ENCODE measurements at regions not wholly inside any gene's neighbourhood (a gene's known extent, or its start where the extent isn't known, plus 50 kb on each side); places are given as distances from the start of the nearest gene placed in this dataset.
"Not testable (repeated sequence)": the region's sequence is repeated elsewhere in the genome, so short reads cannot be mapped to it uniquely, and the experiment has no call there.

- H3K9me3 ChIP-seq (ENCODE audit: control insufficient read depth, insufficient read depth, low read depth, low read length), result no peaks in the 10 kb centered on the region
- H3K27ac ChIP-seq (ENCODE audit: extremely low read depth, low read depth, low read length), result no peak overlapping the region
- no peaks in the 10 kb centered on the region for H3K36me3 ChIP-seq (ENCODE audit: control insufficient read depth in 2 of 2, insufficient read depth in 1 of 2, low read length in 2 of 2)
- no peaks in the 10 kb centered on the region for H3K4me1 ChIP-seq (ENCODE audit: control insufficient read depth, insufficient read depth, low read length)
- no peak overlapping the region for H3K4me3 ChIP-seq (ENCODE audit: low read depth, low read length)
- CTCF ChIA-PET, result no interaction called here
- TF ChIP-seq ZNF280C (tag by site-specific recombination; IDR thresholded peaks at IDR 0.05), result no peak
- no peak for TF ChIP-seq ZNF596 (tag by site-specific recombination; IDR thresholded peaks at IDR 0.05)
- TF ChIP-seq ZSCAN16 (tag by site-specific recombination; IDR thresholded peaks at IDR 0.05), result no peak
- TF ChIP-seq ZNF274 (IDR thresholded peaks at IDR 0.05; ENCODE audit: low read length), result no peak
- TF ChIP-seq ZNF274 (tag by site-specific recombination; IDR thresholded peaks at IDR 0.05; ENCODE audit: borderline replicate concordance), result no peak
- no peak for TF ChIP-seq ZNF548 (tag by site-specific recombination; IDR thresholded peaks at IDR 0.05)
- no peak for TF ChIP-seq SP3 (tag by site-specific recombination; IDR thresholded peaks at IDR 0.05)
- TF ChIP-seq ZNF10 (tag by site-specific recombination; IDR thresholded peaks at IDR 0.05), result no peak
- TF ChIP-seq ZFP3 (tag by site-specific recombination; IDR thresholded peaks at IDR 0.05; ENCODE audit: low read depth), result no peak
- no peak for TF ChIP-seq ZNF560 (tag by site-specific recombination; IDR thresholded peaks at IDR 0.05; ENCODE audit: borderline replicate concordance)
- no peak for TF ChIP-seq ZNF664 (tag by site-specific recombination; IDR thresholded peaks at IDR 0.05)
- no peak for TF ChIP-seq ZNF639 (tag by site-specific recombination; IDR thresholded peaks at IDR 0.05)
- TF ChIP-seq ZNF423 (tag by site-specific recombination; IDR thresholded peaks at IDR 0.05), result no peak
- no peak for TF ChIP-seq RBAK (tag by site-specific recombination; IDR thresholded peaks at IDR 0.05)
- TF ChIP-seq ZSCAN30 (tag by site-specific recombination; IDR thresholded peaks at IDR 0.05), result no peak
- POLR2A ChIA-PET, result no interaction called here
Observed at GRCh38 chr16:79380995-79381602, 219.4 kb downstream of the MAF start.

- Histone ChIP-seq H3K36me3 (ENCODE audit: control insufficient read depth in 2 of 2, insufficient read depth in 1 of 2, low read length in 2 of 2) (no peaks in the 10 kb centered on the region), H3K27ac (ENCODE audit: extremely low read depth, low read depth, low read length) (no peak overlapping the region), H3K4me1 (ENCODE audit: control insufficient read depth, insufficient read depth, low read length) (no peaks in the 10 kb centered on the region), H3K4me3 (ENCODE audit: low read depth, low read length) (no peak overlapping the region), H3K9me3 (ENCODE audit: control insufficient read depth, insufficient read depth, low read depth, low read length) (no peaks in the 10 kb centered on the region)
- ChIA-PET POLR2A (no interaction called here), CTCF (no interaction called here)
- TF ChIP-seq ZBTB17 (tag by site-specific recombination; IDR thresholded peaks at IDR 0.05), result peak; percentile 42
- TF ChIP-seq, protein P1, sequence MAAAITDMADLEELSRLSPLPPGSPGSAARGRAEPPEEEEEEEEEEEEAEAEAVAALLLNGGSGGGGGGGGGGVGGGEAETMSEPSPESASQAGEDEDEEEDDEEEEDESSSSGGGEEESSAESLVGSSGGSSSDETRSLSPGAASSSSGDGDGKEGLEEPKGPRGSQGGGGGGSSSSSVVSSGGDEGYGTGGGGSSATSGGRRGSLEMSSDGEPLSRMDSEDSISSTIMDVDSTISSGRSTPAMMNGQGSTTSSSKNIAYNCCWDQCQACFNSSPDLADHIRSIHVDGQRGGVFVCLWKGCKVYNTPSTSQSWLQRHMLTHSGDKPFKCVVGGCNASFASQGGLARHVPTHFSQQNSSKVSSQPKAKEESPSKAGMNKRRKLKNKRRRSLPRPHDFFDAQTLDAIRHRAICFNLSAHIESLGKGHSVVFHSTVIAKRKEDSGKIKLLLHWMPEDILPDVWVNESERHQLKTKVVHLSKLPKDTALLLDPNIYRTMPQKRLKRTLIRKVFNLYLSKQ (tag by site-specific recombination; IDR thresholded peaks at IDR 0.05; ENCODE audit: borderline replicate concordance), result no peak
Observed at GRCh38 chr16:79379095-79379494, 221.4 kb downstream of the MAF start.

DNA sequence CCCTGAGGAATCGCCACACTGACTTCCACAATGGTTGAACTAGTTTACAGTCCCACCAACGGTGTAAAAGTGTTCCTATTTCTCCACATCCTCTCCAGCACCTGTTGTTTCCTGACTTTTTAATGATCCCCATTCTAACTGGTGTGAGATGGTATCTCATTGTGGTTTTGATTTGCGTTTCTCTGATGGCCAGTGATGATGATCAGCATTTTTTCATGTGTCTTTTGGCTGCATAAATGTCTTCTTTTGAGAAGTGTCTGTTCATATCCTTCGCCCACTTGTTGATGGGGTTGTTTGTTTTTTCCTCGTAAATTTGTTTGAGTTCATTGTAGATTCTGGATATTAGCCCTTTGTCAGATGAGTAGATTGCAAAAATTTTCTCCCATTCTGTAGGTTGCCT is 223.5 kb downstream of the MAF start:
- H3K4me1 ChIP-seq (ENCODE audit: control insufficient read depth, insufficient read depth, low read length); POLR2A ChIA-PET; H3K9me3 ChIP-seq (ENCODE audit: control insufficient read depth, insufficient read depth, low read depth, low read length); CTCF ChIA-PET; H3K4me3 ChIP-seq (ENCODE audit: low read depth, low read length); H3K27ac ChIP-seq (ENCODE audit: extremely low read depth, low read depth, low read length); H3K36me3 ChIP-seq (ENCODE audit: control insufficient read depth in 2 of 2, insufficient read depth in 1 of 2, low read length in 2 of 2): not testable (repeated sequence)
- TF ChIP-seq SCRT1 (tag by site-specific recombination; IDR thresholded peaks at IDR 0.05; ENCODE audit: borderline replicate concordance) (peak; percentile 75), SCRT2 (tag by site-specific recombination; IDR thresholded peaks at IDR 0.05) (peak; percentile 68)

Data from HEK293 (cell line).